ENCODE measurements at regions not wholly inside any gene's neighbourhood (a gene's known extent, or its start where the extent isn't known, plus 50 kb on each side); places are given as distances from the start of the nearest gene placed in this dataset.

- no peak for DNase-seq (ENCODE audit: low spot score)
- WGBS: 81% methylated on average over 8 of the region's 8 CpGs
- Histone ChIP-seq H3K27ac (ENCODE audit: low read depth in 1 of 2, low read length in 2 of 2) (no peak overlapping the region), H3K27me3 (ENCODE audit: control insufficient read depth in 4 of 4, insufficient read depth in 4 of 4, low read length in 3 of 4) (no peaks in the 10 kb centered on the region), H3K9me3 (ENCODE audit: control insufficient read depth in 4 of 4, low read length in 3 of 4) (no peaks in the 10 kb centered on the region), H3K4me1 (ENCODE audit: control insufficient read depth in 4 of 4, insufficient read depth in 4 of 4, low read length in 3 of 4) (no peaks in the 10 kb centered on the region), H3K9ac (ENCODE audit: low read depth in 1 of 2, low read length in 2 of 2) (no peak overlapping the region), H3K36me3 (ENCODE audit: control insufficient read depth in 4 of 4, insufficient read depth in 3 of 4, low read depth in 1 of 4, low read length in 3 of 4) (no peaks in the 10 kb centered on the region), H3K4me3 (ENCODE audit: low read depth in 1 of 3, low read length in 3 of 3) (no peak overlapping the region)
- no peak for TF ChIP-seq TAF1 (conservative IDR thresholded peaks at IDR 0.05)
- TF ChIP-seq SP1 (IDR thresholded peaks at IDR 0.05): no peak
- TF ChIP-seq RXRA (IDR thresholded peaks at IDR 0.05): no peak
- TF ChIP-seq ATF3 (IDR thresholded peaks at IDR 0.05): no peak
- TF ChIP-seq EGR1 (IDR thresholded peaks at IDR 0.05; ENCODE audit: low read depth in 2 of 2): no peak
- no peak for TF ChIP-seq HNF4G (IDR thresholded peaks at IDR 0.05)
- no peak for TF ChIP-seq NR2F2 (IDR thresholded peaks at IDR 0.05)
- TF ChIP-seq RAD21 (IDR thresholded peaks at IDR 0.05): no peak
- TF ChIP-seq FOXA1 (IDR thresholded peaks at IDR 0.05): no peak
- TF ChIP-seq CTCF (IDR thresholded peaks at IDR 0.05; ENCODE audit: low read depth, low read length, missing input control): no peak
- TF ChIP-seq GABPA (IDR thresholded peaks at IDR 0.05 in 1 of 2, conservative IDR thresholded peaks at IDR 0.05 in 1 of 2): no peak
- no peak for TF ChIP-seq FOXA2 (IDR thresholded peaks at IDR 0.05)
- TF ChIP-seq, protein P1, sequence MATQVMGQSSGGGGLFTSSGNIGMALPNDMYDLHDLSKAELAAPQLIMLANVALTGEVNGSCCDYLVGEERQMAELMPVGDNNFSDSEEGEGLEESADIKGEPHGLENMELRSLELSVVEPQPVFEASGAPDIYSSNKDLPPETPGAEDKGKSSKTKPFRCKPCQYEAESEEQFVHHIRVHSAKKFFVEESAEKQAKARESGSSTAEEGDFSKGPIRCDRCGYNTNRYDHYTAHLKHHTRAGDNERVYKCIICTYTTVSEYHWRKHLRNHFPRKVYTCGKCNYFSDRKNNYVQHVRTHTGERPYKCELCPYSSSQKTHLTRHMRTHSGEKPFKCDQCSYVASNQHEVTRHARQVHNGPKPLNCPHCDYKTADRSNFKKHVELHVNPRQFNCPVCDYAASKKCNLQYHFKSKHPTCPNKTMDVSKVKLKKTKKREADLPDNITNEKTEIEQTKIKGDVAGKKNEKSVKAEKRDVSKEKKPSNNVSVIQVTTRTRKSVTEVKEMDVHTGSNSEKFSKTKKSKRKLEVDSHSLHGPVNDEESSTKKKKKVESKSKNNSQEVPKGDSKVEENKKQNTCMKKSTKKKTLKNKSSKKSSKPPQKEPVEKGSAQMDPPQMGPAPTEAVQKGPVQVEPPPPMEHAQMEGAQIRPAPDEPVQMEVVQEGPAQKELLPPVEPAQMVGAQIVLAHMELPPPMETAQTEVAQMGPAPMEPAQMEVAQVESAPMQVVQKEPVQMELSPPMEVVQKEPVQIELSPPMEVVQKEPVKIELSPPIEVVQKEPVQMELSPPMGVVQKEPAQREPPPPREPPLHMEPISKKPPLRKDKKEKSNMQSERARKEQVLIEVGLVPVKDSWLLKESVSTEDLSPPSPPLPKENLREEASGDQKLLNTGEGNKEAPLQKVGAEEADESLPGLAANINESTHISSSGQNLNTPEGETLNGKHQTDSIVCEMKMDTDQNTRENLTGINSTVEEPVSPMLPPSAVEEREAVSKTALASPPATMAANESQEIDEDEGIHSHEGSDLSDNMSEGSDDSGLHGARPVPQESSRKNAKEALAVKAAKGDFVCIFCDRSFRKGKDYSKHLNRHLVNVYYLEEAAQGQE (IDR thresholded peaks at IDR 0.05): no peak
- no peak for TF ChIP-seq ZBTB33 (IDR thresholded peaks at IDR 0.05)
- TF ChIP-seq HNF4A (conservative IDR thresholded peaks at IDR 0.05): no peak
- no peak for TF ChIP-seq YY1 (IDR thresholded peaks at IDR 0.05)
Observed at GRCh38 chr18:73235491-73235890, 367.7 kb upstream of the NETO1 start.

GRCh38 chr18:73232933-73233332, 365.1 kb upstream of the NETO1 start:
- no peak for DNase-seq (ENCODE audit: low spot score)
- H3K9me3 ChIP-seq (ENCODE audit: control insufficient read depth in 4 of 4, low read length in 3 of 4): no peaks in the 10 kb centered on the region
- no peak overlapping the region for H3K4me3 ChIP-seq (ENCODE audit: low read depth in 1 of 3, low read length in 3 of 3)
- no peaks in the 10 kb centered on the region for H3K27me3 ChIP-seq (ENCODE audit: control insufficient read depth in 4 of 4, insufficient read depth in 4 of 4, low read length in 3 of 4)
- no peaks in the 10 kb centered on the region for H3K36me3 ChIP-seq (ENCODE audit: control insufficient read depth in 4 of 4, insufficient read depth in 3 of 4, low read depth in 1 of 4, low read length in 3 of 4)
- TF ChIP-seq FOXA1 (IDR thresholded peaks at IDR 0.05) (no peak), GABPA (IDR thresholded peaks at IDR 0.05 in 1 of 2, conservative IDR thresholded peaks at IDR 0.05 in 1 of 2) (no peak), MAX (IDR thresholded peaks at IDR 0.05) (no peak), TAF1 (conservative IDR thresholded peaks at IDR 0.05) (no peak), YY1 (IDR thresholded peaks at IDR 0.05) (no peak), CTCF (IDR thresholded peaks at IDR 0.05; ENCODE audit: low read depth, low read length, missing input control) (no peak), ATF3 (IDR thresholded peaks at IDR 0.05) (no peak), HNF4A (conservative IDR thresholded peaks at IDR 0.05) (no peak), JUND (IDR thresholded peaks at IDR 0.05) (no peak), SP1 (IDR thresholded peaks at IDR 0.05) (no peak), RAD21 (IDR thresholded peaks at IDR 0.05) (no peak), FOXA2 (IDR thresholded peaks at IDR 0.05) (no peak), ZBTB33 (IDR thresholded peaks at IDR 0.05) (no peak), NR2F2 (IDR thresholded peaks at IDR 0.05) (no peak)
- no peaks in the 10 kb centered on the region for H3K4me1 ChIP-seq (ENCODE audit: control insufficient read depth in 4 of 4, insufficient read depth in 4 of 4, low read length in 3 of 4)
- no peak overlapping the region for H3K27ac ChIP-seq (ENCODE audit: low read depth in 1 of 2, low read length in 2 of 2)
- H3K9ac ChIP-seq (ENCODE audit: low read depth in 1 of 2, low read length in 2 of 2): no peak overlapping the region
- WGBS: 72% methylated on average over 8 of the region's 8 CpGs

All from liver (tissue), 8 donors.